Activated CD4-positive, alpha-beta T cell treated with anti-CD3 and anti-CD28 coated beads, Interleukin-2, amount 50 U/mL, for 16 hours (primary cell): ENCODE measurements at regions not wholly inside any gene's neighbourhood (a gene's known extent, or its start where the extent isn't known, plus 50 kb on each side); places are given as distances from the start of the nearest gene placed in this dataset.

Experiments used
- DNase-seq: peaks from one replicate; pipeline ENCODE4 v3.0.0-alpha.2; 2020

- no peak for DNase-seq
Measured at GRCh38 chr13:72217142-72217541, 350.1 kb upstream of the DACH1 start.

- DNase-seq: no peak
Measured at GRCh38 chr13:72208112-72208645, 341.2 kb upstream of the DACH1 start.

GRCh38 chr13:72205773-72206172, 338.8 kb upstream of the DACH1 start:
- peak; percentile 1 for DNase-seq

- DNase-seq: no peak
Measured at GRCh38 chr13:72204291-72204690, 337.3 kb upstream of the DACH1 start.

- no peak for DNase-seq
Measured at GRCh38 chr13:72201726-72202125, 334.7 kb upstream of the DACH1 start.

GRCh38 chr13:72199640-72200039, 332.6 kb upstream of the DACH1 start:
- no peak for DNase-seq

GRCh38 chr13:72198967-72199560, 332.1 kb upstream of the DACH1 start:
- DNase-seq: no peak

- DNase-seq: no peak
Measured at GRCh38 chr13:72198042-72198441, 331.0 kb upstream of the DACH1 start.

- no peak for DNase-seq
Measured at GRCh38 chr13:72195044-72195704, 328.2 kb upstream of the DACH1 start.

- DNase-seq: no peak
Measured at GRCh38 chr13:72194523-72194922, 327.5 kb upstream of the DACH1 start.

GRCh38 chr13:72186730-72187422, 319.9 kb upstream of the DACH1 start:
- no peak for DNase-seq

- DNase-seq: no peak
Measured at GRCh38 chr13:72185776-72186175, 318.8 kb upstream of the DACH1 start.

- DNase-seq: no peak
Measured at GRCh38 chr13:72181661-72182060, 314.7 kb upstream of the DACH1 start.

- DNase-seq: no peak
Measured at GRCh38 chr13:72180253-72180952, 313.4 kb upstream of the DACH1 start.

- DNase-seq: no peak
Measured at GRCh38 chr13:72174549-72174948, 307.5 kb upstream of the DACH1 start.

GRCh38 chr13:72170571-72170970, 303.6 kb upstream of the DACH1 start:
- DNase-seq: no peak

- DNase-seq: no peak
Measured at GRCh38 chr13:72168126-72168855, 301.3 kb upstream of the DACH1 start.

GRCh38 chr13:72166102-72166650, 299.2 kb upstream of the DACH1 start:
- no peak for DNase-seq

- DNase-seq: no peak
Measured at GRCh38 chr13:72165276-72165675, 298.3 kb upstream of the DACH1 start.

GRCh38 chr13:72164811-72165210, 297.8 kb upstream of the DACH1 start:
- no peak for DNase-seq

- no peak for DNase-seq
Measured at GRCh38 chr13:72163678-72164077, 296.7 kb upstream of the DACH1 start.

- no peak for DNase-seq
Measured at GRCh38 chr13:72160977-72161376, 294.0 kb upstream of the DACH1 start.
